Neural progenitor cell (in vitro differentiated cells): ENCODE measurements at regions not wholly inside any gene's neighbourhood (a gene's known extent, or its start where the extent isn't known, plus 50 kb on each side); places are given as distances from the start of the nearest gene placed in this dataset.
A peak's percentile ranks its signal among the peaks of the same experiment; 100 is the strongest.

Experiments
- DNase-seq: peaks from one replicate; pipeline ENCODE4 v3.0.0-alpha.2; 2016; ENCODE audit warnings: low spot score
- H2AFZ ChIP-seq: fragments of 200-600 bp; sonication (generic); replicated peaks from 2 replicates; pipeline ENCODE4 v1.6.1; 2016; ENCODE audit warnings: antibody characterized with exemption
- H3F3A ChIP-seq: fragments of 200-600 bp; sonication (generic); 2 replicates; pipeline ENCODE4 v1.6.1; 2016; ENCODE audit warnings: antibody characterized with exemption, low read depth
- H3K27ac ChIP-seq: fragments of 200-600 bp; sonication (generic); 2 replicates; pipeline ENCODE4 v1.5.1; 2016; ENCODE audit warnings: mild to moderate bottlenecking
- H3K27me3 ChIP-seq: fragments of 200-600 bp; sonication (generic); 2 replicates; pipeline ENCODE4 v1.6.1; 2016; ENCODE audit warnings: mild to moderate bottlenecking, moderate library complexity
- H3K36me3 ChIP-seq: fragments of 200-600 bp; sonication (generic); 2 replicates; pipeline ENCODE4 v1.5.1; 2016
- H3K4me1 ChIP-seq: fragments of 200-600 bp; sonication (generic); 2 replicates; pipeline ENCODE4 v1.6.1; 2016; ENCODE audit warnings: mixed run types
- H3K4me2 ChIP-seq: fragments of 200-600 bp; sonication (generic); 2 replicates; pipeline ENCODE4 v1.6.1; 2016
- H3K4me3 ChIP-seq: fragments of 200-600 bp; sonication (generic); 2 replicates; pipeline ENCODE4 v1.5.1; 2016
- H3K79me2 ChIP-seq: fragments of 200-600 bp; sonication (generic); 2 replicates; pipeline ENCODE4 v1.6.1; 2016; ENCODE audit warnings: low read depth
- H3K9ac ChIP-seq: fragments of 200-600 bp; sonication (generic); 2 replicates; pipeline ENCODE4 v1.6.1; 2016
- H3K9me3 ChIP-seq: fragments of 200-600 bp; sonication (generic); 2 replicates; pipeline ENCODE4 v1.5.1; 2016; ENCODE audit warnings: low read depth
- H4K20me1 ChIP-seq: fragments of 200-600 bp; sonication (generic); 2 replicates; pipeline ENCODE4 v1.6.1; 2016; ENCODE audit warnings: low read depth
- H3K27ac Mint-ChIP-seq: 3 replicates; pipeline ENCODE4 v1.8.0; 2021; ENCODE audit warnings: mixed read lengths
- H3K27me3 Mint-ChIP-seq: 2 replicates; pipeline ENCODE4 v1.8.0; 2022; ENCODE audit warnings: low read depth, mild to moderate bottlenecking, inconsistent platforms, moderate library complexity, mixed read lengths; ENCODE audit not compliant: insufficient read depth
- H3K36me3 Mint-ChIP-seq: 3 replicates; pipeline ENCODE4 v1.8.0; 2021; ENCODE audit warnings: mixed read lengths
- H3K4me1 Mint-ChIP-seq: 3 replicates; pipeline ENCODE4 v1.8.0; 2021; ENCODE audit warnings: mixed read lengths
- H3K4me3 Mint-ChIP-seq: 3 replicates; pipeline ENCODE4 v1.8.0; 2021; ENCODE audit warnings: mild to moderate bottlenecking, moderate library complexity, mixed read lengths
- H3K9me3 Mint-ChIP-seq: 3 replicates; pipeline ENCODE4 v1.8.0; 2020; ENCODE audit warnings: mixed read lengths
- EZH2 ChIP-seq: fragments of 200-600 bp; sonication (generic); IDR thresholded peaks from 2 replicates; pipeline ENCODE4 v1.6.1; 2017; ENCODE audit warnings: antibody characterized with exemption, mild to moderate bottlenecking, moderate library complexity
- EZH2phosphoT487 ChIP-seq: fragments of 200-600 bp; sonication (generic); IDR thresholded peaks from 2 replicates; pipeline ENCODE4 v1.6.1; 2017; ENCODE audit warnings: antibody characterized with exemption
- TF ChIP-seq, protein P1 (sequence below): fragments of 200-600 bp; sonication (generic); IDR thresholded peaks from 2 replicates; pipeline ENCODE4 v1.5.1; 2017; ENCODE audit warnings: antibody characterized with exemption, mild to moderate bottlenecking

DNA sequence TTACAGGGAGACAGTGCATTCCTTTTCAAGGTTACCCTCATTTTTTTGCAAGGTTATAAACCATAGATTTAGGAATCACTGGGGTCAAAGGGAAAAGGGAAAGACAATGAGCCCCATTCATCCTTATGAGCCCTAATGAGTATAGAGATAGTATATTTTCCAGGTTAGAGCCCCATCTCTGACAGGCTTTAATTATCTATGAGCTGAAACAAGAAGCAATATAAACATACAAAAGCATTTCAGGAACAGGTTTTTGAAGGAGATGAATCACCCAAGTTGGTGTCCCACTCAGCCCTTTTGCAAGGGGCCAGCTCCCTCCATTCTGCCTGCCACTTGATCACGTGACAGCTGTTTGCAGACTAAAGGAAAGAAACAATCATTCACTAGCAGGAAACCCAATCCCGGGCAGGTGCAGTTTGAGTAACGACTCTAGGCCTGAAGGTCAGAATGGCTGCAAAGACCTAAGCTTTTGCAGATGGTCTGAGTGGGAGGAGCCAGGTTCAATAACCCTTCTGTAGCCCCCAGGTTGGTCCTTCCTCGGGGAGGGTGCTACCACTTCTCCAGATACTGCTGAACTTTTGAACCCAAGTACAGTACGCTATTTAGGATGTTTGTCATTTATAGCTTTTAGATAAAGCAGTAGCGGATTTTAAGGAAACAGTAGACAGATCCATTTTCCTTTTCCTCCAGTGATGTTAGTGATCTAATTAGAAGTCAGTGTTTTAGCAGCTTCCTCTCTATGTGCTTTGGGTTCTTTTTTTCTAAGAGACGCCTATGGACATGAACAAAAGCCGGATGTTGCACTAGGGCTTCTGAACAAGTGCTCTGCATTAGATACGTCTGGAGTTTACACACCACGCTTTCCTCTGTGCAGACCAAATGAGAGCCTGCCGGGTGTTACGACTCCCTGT lies 253.2 kb downstream of the SOX4 start:
- peaks cover 48% of the 10 kb centered on the region for H4K20me1 ChIP-seq
- TF ChIP-seq EZH2 (no peak), EZH2phosphoT487 (no peak)
- TF ChIP-seq, protein P1, sequence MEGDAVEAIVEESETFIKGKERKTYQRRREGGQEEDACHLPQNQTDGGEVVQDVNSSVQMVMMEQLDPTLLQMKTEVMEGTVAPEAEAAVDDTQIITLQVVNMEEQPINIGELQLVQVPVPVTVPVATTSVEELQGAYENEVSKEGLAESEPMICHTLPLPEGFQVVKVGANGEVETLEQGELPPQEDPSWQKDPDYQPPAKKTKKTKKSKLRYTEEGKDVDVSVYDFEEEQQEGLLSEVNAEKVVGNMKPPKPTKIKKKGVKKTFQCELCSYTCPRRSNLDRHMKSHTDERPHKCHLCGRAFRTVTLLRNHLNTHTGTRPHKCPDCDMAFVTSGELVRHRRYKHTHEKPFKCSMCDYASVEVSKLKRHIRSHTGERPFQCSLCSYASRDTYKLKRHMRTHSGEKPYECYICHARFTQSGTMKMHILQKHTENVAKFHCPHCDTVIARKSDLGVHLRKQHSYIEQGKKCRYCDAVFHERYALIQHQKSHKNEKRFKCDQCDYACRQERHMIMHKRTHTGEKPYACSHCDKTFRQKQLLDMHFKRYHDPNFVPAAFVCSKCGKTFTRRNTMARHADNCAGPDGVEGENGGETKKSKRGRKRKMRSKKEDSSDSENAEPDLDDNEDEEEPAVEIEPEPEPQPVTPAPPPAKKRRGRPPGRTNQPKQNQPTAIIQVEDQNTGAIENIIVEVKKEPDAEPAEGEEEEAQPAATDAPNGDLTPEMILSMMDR = no peak
- peak; percentile 67 for DNase-seq
- Mint-ChIP-seq H3K36me3 (peaks cover 24% of the 10 kb centered on the region), H3K4me1 (peaks cover 62% of the 10 kb centered on the region), H3K27ac (no peak overlapping the region), H3K27me3 (no peaks in the 10 kb centered on the region), H3K4me3 (no peak overlapping the region), H3K9me3 (peaks cover 7% of the 10 kb centered on the region)
- peaks cover 46% of the 10 kb centered on the region for H3K79me2 ChIP-seq
- no peak overlapping the region for H3K27ac ChIP-seq
- peaks cover 25% of the 10 kb centered on the region for H3F3A ChIP-seq
- no peaks in the 10 kb centered on the region for H3K36me3 ChIP-seq
- H3K9ac ChIP-seq = no peak overlapping the region
- no peaks in the 10 kb centered on the region for H3K27me3 ChIP-seq
- H3K9me3 ChIP-seq = no peaks in the 10 kb centered on the region
- H2AFZ ChIP-seq = no peak overlapping the region
- peaks cover 46% of the 10 kb centered on the region for H3K4me1 ChIP-seq
- H3K4me2 ChIP-seq = peak overlapping the region; percentile 52
- no peak overlapping the region for H3K4me3 ChIP-seq

DNA sequence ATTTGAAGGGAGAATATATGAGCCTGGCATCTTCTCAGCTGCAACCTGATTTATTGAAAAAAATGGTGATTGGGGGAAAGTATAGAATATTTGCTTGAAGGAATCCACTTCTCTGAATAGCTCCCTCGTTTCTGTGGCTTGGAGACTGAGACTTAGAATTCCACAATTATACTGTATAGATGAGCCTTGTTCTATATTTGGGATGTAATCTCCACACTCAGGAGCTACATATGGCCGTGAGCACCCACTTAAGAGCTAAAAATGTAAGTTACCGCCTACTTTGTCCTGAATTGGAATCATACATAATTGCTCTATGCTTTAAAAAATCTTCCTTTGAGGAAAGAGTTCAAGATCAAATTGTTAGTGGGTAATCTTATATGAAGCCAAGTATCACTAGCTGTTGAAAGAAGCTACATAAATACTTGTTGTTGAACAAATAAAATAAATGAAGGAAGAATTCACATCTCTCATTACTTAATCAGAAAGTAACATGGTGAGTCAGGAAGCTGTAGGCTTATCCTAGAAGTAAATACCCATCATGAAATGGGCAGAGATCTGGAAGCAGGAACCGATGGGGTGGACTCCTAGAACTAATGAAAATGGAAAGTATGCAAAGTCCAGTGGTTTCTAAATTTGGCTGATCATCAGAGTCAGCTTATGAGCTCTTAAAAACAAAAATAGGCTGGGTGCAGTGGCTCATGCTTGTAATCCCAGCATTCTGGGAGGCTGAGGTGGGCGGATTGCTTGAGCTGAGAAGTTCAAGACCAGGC lies 254.3 kb downstream of the SOX4 start:
- no peak for DNase-seq
- TF ChIP-seq EZH2 (no peak), EZH2phosphoT487 (no peak)
- TF ChIP-seq, protein P1 = no peak
- Mint-ChIP-seq H3K27ac (no peak overlapping the region), H3K4me3 (no peak overlapping the region), H3K36me3 (peaks cover 23% of the 10 kb centered on the region), H3K4me1 (peaks cover 55% of the 10 kb centered on the region), H3K27me3 (no peaks in the 10 kb centered on the region), H3K9me3 (peaks cover 14% of the 10 kb centered on the region)
- H3K9me3 ChIP-seq = no peaks in the 10 kb centered on the region
- no peaks in the 10 kb centered on the region for H3K36me3 ChIP-seq
- no peaks in the 10 kb centered on the region for H3K27me3 ChIP-seq
- no peak overlapping the region for H3K27ac ChIP-seq
- no peak overlapping the region for H3K4me3 ChIP-seq
- H3K9ac ChIP-seq = no peak overlapping the region
- H3K4me1 ChIP-seq = peaks cover 44% of the 10 kb centered on the region
- peaks cover 38% of the 10 kb centered on the region for H3K79me2 ChIP-seq
- peaks cover 45% of the 10 kb centered on the region for H4K20me1 ChIP-seq
- peaks cover 25% of the 10 kb centered on the region for H3F3A ChIP-seq
- no peak overlapping the region for H2AFZ ChIP-seq
- peak overlapping the region; percentile 52 for H3K4me2 ChIP-seq

DNA sequence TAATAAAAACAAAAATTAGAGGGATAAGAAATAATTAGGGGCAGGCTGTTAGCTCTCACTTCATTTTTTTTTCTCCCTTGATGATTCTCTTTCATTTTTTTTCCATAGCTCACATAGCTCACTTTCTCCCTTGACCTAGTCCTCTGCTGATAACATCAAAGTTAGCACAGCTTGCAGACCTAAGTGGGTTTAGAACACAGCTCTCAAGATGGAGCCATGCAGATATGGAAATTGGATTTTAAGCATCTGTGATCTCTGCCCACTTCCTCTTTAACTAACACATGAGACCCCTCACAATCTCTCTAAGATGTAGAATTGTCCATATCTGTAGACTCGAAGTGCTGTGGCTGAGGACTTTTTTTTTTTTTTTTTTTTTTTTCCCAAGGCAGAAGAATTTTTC lies 257.1 kb downstream of the SOX4 start:
- Mint-ChIP-seq H3K36me3 (peaks cover 28% of the 10 kb centered on the region), H3K4me1 (peaks cover 27% of the 10 kb centered on the region), H3K4me3 (no peak overlapping the region), H3K27me3 (no peaks in the 10 kb centered on the region), H3K9me3 (peaks cover 14% of the 10 kb centered on the region), H3K27ac (no peak overlapping the region)
- no peak for DNase-seq
- H2AFZ ChIP-seq = no peak overlapping the region
- peaks cover 33% of the 10 kb centered on the region for H3K79me2 ChIP-seq
- no peak overlapping the region for H3K4me2 ChIP-seq
- no peak overlapping the region for H3K4me3 ChIP-seq
- H3K9me3 ChIP-seq = no peaks in the 10 kb centered on the region
- peaks cover 7% of the 10 kb centered on the region for H3F3A ChIP-seq
- H3K27ac ChIP-seq = no peak overlapping the region
- no peaks in the 10 kb centered on the region for H3K27me3 ChIP-seq
- peaks cover 18% of the 10 kb centered on the region for H4K20me1 ChIP-seq
- no peaks in the 10 kb centered on the region for H3K36me3 ChIP-seq
- TF ChIP-seq, protein P1 = no peak
- TF ChIP-seq EZH2 (no peak), EZH2phosphoT487 (no peak)
- H3K9ac ChIP-seq = no peak overlapping the region
- H3K4me1 ChIP-seq = peaks cover 16% of the 10 kb centered on the region
